Keratinocyte (primary cell): ENCODE measurements at regions not wholly inside any gene's neighbourhood (a gene's known extent, or its start where the extent isn't known, plus 50 kb on each side); places are given as distances from the start of the nearest gene placed in this dataset.

Source experiments
- DNase-seq: peaks from one replicate; pipeline ENCODE4 v3.0.0-alpha.2; 2011; ENCODE audit warnings: low read depth, missing footprints, low spot score
- FAIRE-seq: peaks from 2 replicates; lab custom pipeline; 2011; peaks lifted over from hg19 to GRCh38; lab: Jason Lieb, UNC
- H2AFZ ChIP-seq: 2 replicates; pipeline ENCODE4 v1.6.0; 2012; ENCODE audit warnings: low read length, control low read depth, inconsistent platforms; ENCODE audit not compliant: control insufficient read depth
- H3K27ac ChIP-seq: 2 replicates; pipeline ENCODE4 v1.5.1; 2011; ENCODE audit warnings: low read length; ENCODE audit not compliant: control insufficient read depth, insufficient read depth
- H3K27me3 ChIP-seq: 3 replicates; pipeline ENCODE4 v1.6.0; 2011; ENCODE audit warnings: low read length; ENCODE audit not compliant: control insufficient read depth, insufficient read depth; ENCODE audit errors: extremely low read depth
- H3K36me3 ChIP-seq, 2 experiments: 2 replicates in 1 of 2; 3 replicates in 1 of 2; pipeline ENCODE4 v1.5.1; 2011; ENCODE audit warnings: low read length in 2 of 2, mild to moderate bottlenecking in 1 of 2; ENCODE audit not compliant: control insufficient read depth in 2 of 2, insufficient read depth in 2 of 2; ENCODE audit errors: extremely low read depth in 1 of 2
- H3K4me1 ChIP-seq: 3 replicates; pipeline ENCODE4 v1.5.1; 2011; ENCODE audit warnings: low read length; ENCODE audit not compliant: control insufficient read depth, insufficient read depth; ENCODE audit errors: extremely low read depth
- H3K4me2 ChIP-seq: 3 replicates; pipeline ENCODE4 v1.6.0; 2011; ENCODE audit warnings: low read depth, low read length; ENCODE audit not compliant: control insufficient read depth, insufficient read depth; ENCODE audit errors: extremely low read depth
- H3K4me3 ChIP-seq, 3 experiments: fragments of 200-600 bp in 1 of 3; sonication (generic) in 1 of 3; 2 replicates in 2 of 3; 3 replicates in 1 of 3; pipeline ENCODE4 v1.5.1; 2011 to 2016; ENCODE audit warnings: low read length in 3 of 3, mild to moderate bottlenecking in 3 of 3, control low read depth in 2 of 3, inconsistent platforms in 1 of 3, low read depth in 1 of 3, mixed read lengths in 1 of 3, mixed run types in 1 of 3, moderate library complexity in 1 of 3; ENCODE audit not compliant: control insufficient read depth in 2 of 3, insufficient read depth in 2 of 3; ENCODE audit errors: extremely low read depth in 1 of 3
- H3K79me2 ChIP-seq: 2 replicates; pipeline ENCODE4 v1.6.0; 2012; ENCODE audit warnings: low read length; ENCODE audit not compliant: control insufficient read depth, insufficient read depth
- H3K9ac ChIP-seq: 3 replicates; pipeline ENCODE4 v1.6.0; 2011; ENCODE audit warnings: low read length; ENCODE audit not compliant: control insufficient read depth, insufficient read depth; ENCODE audit errors: extremely low read depth
- H3K9me1 ChIP-seq: 3 replicates; pipeline ENCODE4 v1.6.0; 2011; ENCODE audit warnings: low read length; ENCODE audit not compliant: control insufficient read depth, insufficient read depth; ENCODE audit errors: extremely low read depth
- H3K9me3 ChIP-seq: 2 replicates; pipeline ENCODE4 v1.5.1; 2012; ENCODE audit warnings: low read depth, low read length; ENCODE audit not compliant: control insufficient read depth
- H4K20me1 ChIP-seq: 3 replicates; pipeline ENCODE4 v1.6.0; 2011; ENCODE audit warnings: low read length; ENCODE audit not compliant: control insufficient read depth, insufficient read depth; ENCODE audit errors: extremely low read depth
- EZH2 ChIP-seq: IDR thresholded peaks from one replicate; pipeline ENCODE4 v1.6.1; 2012; ENCODE audit warnings: inconsistent platforms, mild to moderate bottlenecking, low read length, moderate library complexity
- dilution Hi-C: fragments of 300-500 bp; cut with MboI; formaldehyde crosslinking; loops from one replicate; pipeline ENCODE4 v1.7.0; 2020; ENCODE audit warnings: low sequenced_read_pairs; ENCODE audit not compliant: extremely low pct_ligation_motif_present
- TF ChIP-seq, protein P1 (sequence below), 3 experiments: IDR thresholded peaks in 1 of 3; conservative IDR thresholded peaks in 1 of 3; optimal IDR thresholded peaks in 1 of 3; 2 replicates in 2 of 3; 3 replicates in 1 of 3; pipeline versions ENCODE3 to v1.5.1; 2011; ENCODE audit warnings: low read length in 3 of 3, mild to moderate bottlenecking in 3 of 3, moderate library complexity in 2 of 3, control low read depth in 1 of 3, inconsistent platforms in 1 of 3; ENCODE audit not compliant: insufficient read depth in 2 of 3; ENCODE audit errors: extremely low read depth in 1 of 3

GRCh38 chr9:71562140-71562539, 206.2 kb downstream of the CEMIP2 start:
- Histone ChIP-seq H3K9me1 (no peaks in the 10 kb centered on the region), H2AFZ (no peak overlapping the region), H3K4me1 (no peaks in the 10 kb centered on the region), H3K27ac (no peak overlapping the region), H3K4me2 (no peak overlapping the region), H3K9me3 (no peaks in the 10 kb centered on the region), H3K27me3 (no peaks in the 10 kb centered on the region), H3K4me3 (no peak overlapping the region), H3K79me2 (no peaks in the 10 kb centered on the region), H4K20me1 (no peaks in the 10 kb centered on the region), H3K9ac (no peak overlapping the region), H3K36me3 (no peaks in the 10 kb centered on the region)
- FAIRE-seq = no peak
- TF ChIP-seq, protein P1, sequence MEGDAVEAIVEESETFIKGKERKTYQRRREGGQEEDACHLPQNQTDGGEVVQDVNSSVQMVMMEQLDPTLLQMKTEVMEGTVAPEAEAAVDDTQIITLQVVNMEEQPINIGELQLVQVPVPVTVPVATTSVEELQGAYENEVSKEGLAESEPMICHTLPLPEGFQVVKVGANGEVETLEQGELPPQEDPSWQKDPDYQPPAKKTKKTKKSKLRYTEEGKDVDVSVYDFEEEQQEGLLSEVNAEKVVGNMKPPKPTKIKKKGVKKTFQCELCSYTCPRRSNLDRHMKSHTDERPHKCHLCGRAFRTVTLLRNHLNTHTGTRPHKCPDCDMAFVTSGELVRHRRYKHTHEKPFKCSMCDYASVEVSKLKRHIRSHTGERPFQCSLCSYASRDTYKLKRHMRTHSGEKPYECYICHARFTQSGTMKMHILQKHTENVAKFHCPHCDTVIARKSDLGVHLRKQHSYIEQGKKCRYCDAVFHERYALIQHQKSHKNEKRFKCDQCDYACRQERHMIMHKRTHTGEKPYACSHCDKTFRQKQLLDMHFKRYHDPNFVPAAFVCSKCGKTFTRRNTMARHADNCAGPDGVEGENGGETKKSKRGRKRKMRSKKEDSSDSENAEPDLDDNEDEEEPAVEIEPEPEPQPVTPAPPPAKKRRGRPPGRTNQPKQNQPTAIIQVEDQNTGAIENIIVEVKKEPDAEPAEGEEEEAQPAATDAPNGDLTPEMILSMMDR (optimal IDR thresholded peaks at IDR 0.05 in 1 of 3, IDR thresholded peaks at IDR 0.05 in 1 of 3, conservative IDR thresholded peaks at IDR 0.05 in 1 of 3; ENCODE audit: extremely low read depth in 1 of 3, insufficient read depth in 2 of 3, low read length in 3 of 3) = no peak
- TF ChIP-seq EZH2 = no peak
- dilution Hi-C loops = no loop called here
- DNase-seq = no peak

GRCh38 chr9:71557310-71557709, 211.0 kb downstream of the CEMIP2 start:
- dilution Hi-C loops = no loop called here
- Histone ChIP-seq H2AFZ (no peak overlapping the region), H3K9me1 (no peaks in the 10 kb centered on the region), H3K4me1 (no peaks in the 10 kb centered on the region), H3K4me2 (no peak overlapping the region), H3K36me3 (no peaks in the 10 kb centered on the region), H3K27me3 (peaks cover 3% of the 10 kb centered on the region), H4K20me1 (no peaks in the 10 kb centered on the region), H3K4me3 (no peak overlapping the region), H3K27ac (no peak overlapping the region), H3K9ac (no peak overlapping the region), H3K9me3 (no peaks in the 10 kb centered on the region), H3K79me2 (no peaks in the 10 kb centered on the region)
- TF ChIP-seq EZH2 = no peak
- TF ChIP-seq, protein P1 (optimal IDR thresholded peaks at IDR 0.05 in 1 of 3, IDR thresholded peaks at IDR 0.05 in 1 of 3, conservative IDR thresholded peaks at IDR 0.05 in 1 of 3; ENCODE audit: extremely low read depth in 1 of 3, insufficient read depth in 2 of 3, low read length in 3 of 3) = no peak
- DNase-seq (no peak), FAIRE-seq (no peak)
